ENCODE measurements at regions not wholly inside any gene's neighbourhood (a gene's known extent, or its start where the extent isn't known, plus 50 kb on each side); places are given as distances from the start of the nearest gene placed in this dataset.

GRCh38 chr11:95378789-95379188 is 147.8 kb upstream of the SESN3 start:
- TF ChIP-seq POLR2A (IDR thresholded peaks at IDR 0.05; ENCODE audit: low read depth, low read length) (no peak), TAF1 (IDR thresholded peaks at IDR 0.05; ENCODE audit: borderline replicate concordance, low read depth, low read length) (no peak), POLR2AphosphoS5 (IDR thresholded peaks at IDR 0.05; ENCODE audit: low read depth, low read length) (no peak)
